ENCODE measurements at regions not wholly inside any gene's neighbourhood (a gene's known extent, or its start where the extent isn't known, plus 50 kb on each side); places are given as distances from the start of the nearest gene placed in this dataset.

GRCh38 chr2:118633371-118634018 lies 214.0 kb downstream of the EN1 start:
- Mint-ChIP-seq H3K27ac (no peak overlapping the region), H3K27me3 (ENCODE audit: low read depth) (peaks cover 6% of the 10 kb centered on the region), H3K9me3 (peaks cover 8% of the 10 kb centered on the region), H3K4me3 (no peak overlapping the region), H3K36me3 (peaks cover 8% of the 10 kb centered on the region), H3K4me1 (peaks cover 9% of the 10 kb centered on the region)
- no peak for TF ChIP-seq CTCF (IDR thresholded peaks at IDR 0.05; ENCODE audit: unreplicated experiment)
- DNase-seq (ENCODE audit: low spot score in 2 of 2, unreplicated experiment in 2 of 2) = no peak

GRCh38 chr2:118632921-118633320 lies 214.5 kb downstream of the EN1 start:
- Mint-ChIP-seq H3K27me3 (ENCODE audit: low read depth) (peaks cover 6% of the 10 kb centered on the region), H3K27ac (no peak overlapping the region), H3K4me3 (no peak overlapping the region), H3K4me1 (peaks cover 9% of the 10 kb centered on the region), H3K36me3 (peaks cover 8% of the 10 kb centered on the region), H3K9me3 (peaks cover 8% of the 10 kb centered on the region)
- no peak for DNase-seq (ENCODE audit: low spot score in 2 of 2, unreplicated experiment in 2 of 2)
- no peak for TF ChIP-seq CTCF (IDR thresholded peaks at IDR 0.05; ENCODE audit: unreplicated experiment)

- DNase-seq (ENCODE audit: low spot score in 2 of 2, unreplicated experiment in 2 of 2) = no peak
- Mint-ChIP-seq H3K4me3 (no peak overlapping the region), H3K27me3 (ENCODE audit: low read depth) (no peaks in the 10 kb centered on the region), H3K36me3 (no peaks in the 10 kb centered on the region), H3K4me1 (peaks cover 13% of the 10 kb centered on the region), H3K27ac (no peak overlapping the region), H3K9me3 (peaks cover 21% of the 10 kb centered on the region)
- no peak for TF ChIP-seq CTCF (IDR thresholded peaks at IDR 0.05; ENCODE audit: unreplicated experiment)
Observed at GRCh38 chr2:118627156-118627555, 220.3 kb downstream of the EN1 start.

- no peak for TF ChIP-seq CTCF (IDR thresholded peaks at IDR 0.05; ENCODE audit: unreplicated experiment)
- peaks cover 4% of the 10 kb centered on the region for H3K27me3 Mint-ChIP-seq (ENCODE audit: low read depth)
- no peak for DNase-seq (ENCODE audit: low spot score in 2 of 2, unreplicated experiment in 2 of 2)
- no peak overlapping the region for H3K27ac Mint-ChIP-seq
- no peaks in the 10 kb centered on the region for H3K36me3 Mint-ChIP-seq
- H3K4me3 Mint-ChIP-seq = no peak overlapping the region
- H3K9me3 Mint-ChIP-seq = peaks cover 21% of the 10 kb centered on the region
- H3K4me1 Mint-ChIP-seq = peaks cover 29% of the 10 kb centered on the region
Observed at GRCh38 chr2:118622913-118623312, 224.5 kb downstream of the EN1 start.

- H3K36me3 Mint-ChIP-seq = no peaks in the 10 kb centered on the region
- TF ChIP-seq CTCF (IDR thresholded peaks at IDR 0.05; ENCODE audit: unreplicated experiment) = no peak
Observed at GRCh38 chr2:118622108-118622507, 225.3 kb downstream of the EN1 start.

GRCh38 chr2:118618279-118618678 lies 229.2 kb downstream of the EN1 start:
- Mint-ChIP-seq H3K27ac (no peak overlapping the region), H3K4me3 (no peak overlapping the region), H3K27me3 (ENCODE audit: low read depth) (peaks cover 6% of the 10 kb centered on the region), H3K36me3 (no peaks in the 10 kb centered on the region), H3K4me1 (peaks cover 32% of the 10 kb centered on the region), H3K9me3 (no peaks in the 10 kb centered on the region)
- no peak for TF ChIP-seq CTCF (IDR thresholded peaks at IDR 0.05; ENCODE audit: unreplicated experiment)
- DNase-seq (ENCODE audit: low spot score in 2 of 2, unreplicated experiment in 2 of 2) = no peak

More at GRCh38 chr2:118622108-118622507, 225.3 kb downstream of the EN1 start:
- peaks cover 29% of the 10 kb centered on the region for H3K4me1 Mint-ChIP-seq
- peaks cover 16% of the 10 kb centered on the region for H3K9me3 Mint-ChIP-seq
- peaks cover 4% of the 10 kb centered on the region for H3K27me3 Mint-ChIP-seq (ENCODE audit: low read depth)
- no peak overlapping the region for H3K4me3 Mint-ChIP-seq
- H3K27ac Mint-ChIP-seq = peak overlapping the region; percentile 70
- DNase-seq (ENCODE audit: low spot score in 2 of 2, unreplicated experiment in 2 of 2) = no peak

Data from mesothelial cell of epicardium (in vitro differentiated cells).